Thoracic aorta (tissue), 2 donors: ENCODE measurements at regions not wholly inside any gene's neighbourhood (a gene's known extent, or its start where the extent isn't known, plus 50 kb on each side); places are given as distances from the start of the nearest gene placed in this dataset.
"Not testable (repeated sequence)": the region's sequence is repeated elsewhere in the genome, so short reads cannot be mapped to it uniquely, and the experiment has no call there.

ENCODE experiments used
- ATAC-seq: fragments of 150-250 bp; one replicate; pipeline ENCODE4 v1.8.0; 2017; ENCODE audit warnings: low read depth; ENCODE audit not compliant: insufficient number of reproducible peaks, low FRiP score
- DNase-seq: peaks from one replicate; pipeline ENCODE4 v3.0.0-alpha.2; 2020; ENCODE audit warnings: low spot score
- H3K27ac ChIP-seq, 2 donors: fragments of 200-600 bp; sonication (generic); 1 replicate in 1 of 2; 2 replicates in 1 of 2; pipeline ENCODE4 v1.5.1; 2016; ENCODE audit warnings: mild to moderate bottlenecking in 2 of 2, moderate library complexity in 2 of 2
- H3K27me3 ChIP-seq: fragments of 200-600 bp; sonication (generic); replicated peaks from 2 replicates; pipeline ENCODE4 v1.6.0; 2016; ENCODE audit warnings: mild to moderate bottlenecking; ENCODE audit not compliant: insufficient read depth
- H3K36me3 ChIP-seq: fragments of 200-600 bp; sonication (generic); one replicate; pipeline ENCODE4 v1.5.1; 2016
- H3K4me1 ChIP-seq, 2 donors: fragments of 200-600 bp; sonication (generic); 1 replicate in 1 of 2; 2 replicates in 1 of 2; pipeline versions ENCODE4 v1.5.1 to v1.6.0; 2016; ENCODE audit warnings: low read depth in 2 of 2, mild to moderate bottlenecking in 1 of 2; ENCODE audit not compliant: control insufficient read depth in 1 of 2
- H3K4me3 ChIP-seq: fragments of 200-600 bp; sonication (generic); 2 replicates; pipeline ENCODE4 v1.5.1; 2016; ENCODE audit warnings: mild to moderate bottlenecking
- H3K9me3 ChIP-seq: fragments of 200-600 bp; sonication (generic); 2 replicates; pipeline ENCODE4 v1.5.1; 2016
- CTCF ChIP-seq: fragments of 200-600 bp; sonication (generic); IDR thresholded peaks from one replicate; pipeline ENCODE4 v1.5.1; 2019; ENCODE audit warnings: antibody characterized with exemption

GRCh38 chr21:14290576-14290975 lies 74.6 kb downstream of the RBM11 start:
- Histone ChIP-seq H3K9me3 (no peaks in the 10 kb centered on the region), H3K27me3 (no peaks in the 10 kb centered on the region), H3K36me3 (no peaks in the 10 kb centered on the region), H3K27ac (no peak overlapping the region), H3K4me1 (no peaks in the 10 kb centered on the region), H3K4me3 (no peak overlapping the region)
- DNase-seq (no peak), ATAC-seq (no peak)
- TF ChIP-seq CTCF = no peak

GRCh38 chr21:14288922-14289321 lies 73.0 kb downstream of the RBM11 start:
- Histone ChIP-seq H3K9me3 (no peaks in the 10 kb centered on the region), H3K27me3 (no peaks in the 10 kb centered on the region), H3K4me3 (no peak overlapping the region), H3K27ac (no peak overlapping the region), H3K36me3 (no peaks in the 10 kb centered on the region), H3K4me1 (peaks cover 0 to 11% of the 10 kb centered on the region in 2 donors)
- no peak for ATAC-seq
- TF ChIP-seq CTCF = no peak
- DNase-seq = no peak

- Histone ChIP-seq H3K4me1 (peaks cover 0 to 11% of the 10 kb centered on the region in 2 donors), H3K9me3 (no peaks in the 10 kb centered on the region), H3K27me3 (no peaks in the 10 kb centered on the region), H3K36me3 (no peaks in the 10 kb centered on the region), H3K27ac (no peak overlapping the region), H3K4me3 (peak overlapping the region; percentile 19)
- no peak for ATAC-seq
- DNase-seq = no peak
- no peak for TF ChIP-seq CTCF
These were observed 69.3 kb downstream of the RBM11 start for GRCh38 chr21:14285147-14285761.

GRCh38 chr21:14284481-14284880 lies 68.5 kb downstream of the RBM11 start:
- Histone ChIP-seq H3K27ac (no peak overlapping the region), H3K4me3 (no peak overlapping the region), H3K36me3 (no peaks in the 10 kb centered on the region), H3K27me3 (no peaks in the 10 kb centered on the region), H3K9me3 (no peaks in the 10 kb centered on the region), H3K4me1 (peaks cover 0 to 11% of the 10 kb centered on the region in 2 donors)
- TF ChIP-seq CTCF = no peak
- DNase-seq (no peak), ATAC-seq (no peak)

GRCh38 chr21:14281188-14281900 lies 65.4 kb downstream of the RBM11 start:
- not testable (repeated sequence) for H3K27ac ChIP-seq, H3K4me3 ChIP-seq, H3K9me3 ChIP-seq, H3K36me3 ChIP-seq, ATAC-seq, DNase-seq, H3K27me3 ChIP-seq
- peaks cover 0 to 11% of the 10 kb centered on the region in 2 donors for H3K4me1 ChIP-seq
